GM21723 (cell line): ENCODE measurements at regions not wholly inside any gene's neighbourhood (a gene's known extent, or its start where the extent isn't known, plus 50 kb on each side); places are given as distances from the start of the nearest gene placed in this dataset.

Experiments
- ATAC-seq: cut with Tn5 transposase; IDR thresholded peaks from one replicate; pipeline ENCODE4 v1.9.1; 2021; ENCODE audit warnings: mild to moderate bottlenecking, moderate library complexity; ENCODE audit not compliant: unreplicated experiment

DNA sequence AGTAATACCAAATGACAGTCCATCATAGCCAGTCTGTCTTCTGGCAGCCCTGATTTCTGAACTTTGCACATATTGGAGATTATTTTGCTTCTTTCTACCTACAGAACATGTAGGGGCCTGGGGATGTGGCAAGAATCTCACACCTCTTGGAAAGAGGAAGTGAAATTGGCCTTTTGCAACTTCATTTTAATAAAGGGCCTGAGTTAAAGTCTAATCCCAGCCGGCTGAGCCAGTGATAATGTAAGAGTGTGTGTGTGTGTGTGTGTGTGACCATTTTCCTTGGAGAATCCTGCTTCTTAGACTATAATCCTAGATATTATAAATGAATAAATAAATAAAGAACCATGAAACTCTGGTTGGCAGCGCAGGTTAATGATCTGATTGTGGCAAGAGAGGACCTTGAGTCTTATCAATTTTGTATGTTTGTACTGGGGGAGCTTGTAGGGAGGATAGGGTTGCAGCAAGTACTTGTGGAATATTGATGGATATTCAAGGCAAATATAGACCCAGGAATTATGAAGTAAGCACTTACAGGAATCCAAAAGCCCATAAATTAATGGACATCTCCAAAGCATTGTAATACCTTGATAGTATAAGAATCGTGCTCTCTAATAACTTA, 233.2 kb upstream of the AMIGO2 start:
- ATAC-seq = peak; percentile 89

DNA sequence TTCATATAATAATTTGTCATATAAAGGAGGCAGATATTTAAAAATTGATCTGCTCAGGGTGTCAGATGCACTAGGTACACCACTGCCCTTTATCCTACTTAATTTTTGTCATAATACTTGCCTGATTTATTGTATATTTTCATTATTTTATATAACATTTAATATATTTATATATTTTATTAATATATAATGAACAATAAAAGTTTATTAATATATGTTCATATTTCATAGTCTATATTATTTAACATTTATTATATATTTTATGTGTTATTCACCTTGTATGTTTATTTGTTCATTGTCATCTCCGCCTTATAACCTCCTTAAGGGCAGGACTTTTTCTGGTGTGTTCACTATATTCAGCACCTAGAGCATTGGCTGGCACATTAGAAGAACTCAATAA, 232.4 kb upstream of the AMIGO2 start:
- no peak for ATAC-seq

DNA sequence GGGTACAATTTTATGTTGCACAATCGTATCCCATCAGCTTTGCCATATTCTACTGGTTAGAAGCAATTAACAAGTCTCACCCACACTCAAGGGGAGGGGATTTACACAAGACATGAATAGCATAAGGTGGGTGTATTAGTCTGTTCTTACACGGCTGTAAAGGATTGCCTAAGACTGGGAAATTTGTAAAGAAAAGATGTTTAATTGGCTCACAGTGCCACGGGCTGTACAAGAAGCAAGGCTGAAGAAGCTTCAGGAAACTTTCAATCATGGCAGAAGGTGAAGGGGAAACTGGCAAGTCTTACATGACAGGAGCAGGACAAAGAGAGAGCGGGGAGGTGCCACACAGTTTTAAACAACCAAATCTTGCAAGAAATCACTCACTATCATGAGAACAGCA, 231.8 kb upstream of the AMIGO2 start:
- no peak for ATAC-seq

DNA sequence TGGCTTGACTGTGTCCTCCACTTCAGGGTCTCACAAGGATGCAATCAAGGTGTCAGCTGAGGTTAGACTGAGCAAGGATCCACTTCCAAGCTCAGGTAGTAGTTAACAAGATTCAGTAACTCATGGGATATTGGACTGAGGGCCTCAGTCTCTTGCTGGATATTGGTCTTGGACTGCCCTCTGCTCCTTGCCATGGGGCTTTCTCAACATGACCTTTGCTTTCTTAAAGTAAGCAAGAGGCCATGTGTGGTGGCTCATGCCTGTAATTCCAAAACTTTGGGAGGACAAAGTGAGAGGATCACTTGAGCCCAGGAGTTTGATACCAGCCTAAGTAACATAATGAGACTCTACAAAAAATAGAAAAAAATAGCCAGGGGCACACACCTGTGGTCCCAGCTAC, 231.3 kb upstream of the AMIGO2 start:
- ATAC-seq = no peak

DNA sequence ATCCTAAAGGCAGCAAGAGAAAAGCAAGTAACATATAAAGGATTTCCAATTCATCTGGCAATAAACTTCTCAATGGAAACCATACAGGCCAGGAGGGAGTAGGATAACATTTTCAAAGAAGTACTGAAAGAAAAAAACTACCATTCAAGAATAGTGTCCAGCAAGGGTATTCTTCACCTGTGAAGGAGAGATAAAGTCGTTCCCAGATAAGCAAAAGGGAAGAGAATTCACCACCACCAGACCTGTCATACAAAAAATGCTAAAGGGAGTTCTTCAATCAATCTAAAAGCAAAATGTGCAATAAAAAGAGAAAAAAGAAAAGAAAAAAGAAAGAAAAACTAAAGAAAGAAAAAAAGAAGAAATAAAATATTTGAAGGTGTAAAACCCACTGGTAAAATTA, 228.9 kb upstream of the AMIGO2 start:
- ATAC-seq = no peak

DNA sequence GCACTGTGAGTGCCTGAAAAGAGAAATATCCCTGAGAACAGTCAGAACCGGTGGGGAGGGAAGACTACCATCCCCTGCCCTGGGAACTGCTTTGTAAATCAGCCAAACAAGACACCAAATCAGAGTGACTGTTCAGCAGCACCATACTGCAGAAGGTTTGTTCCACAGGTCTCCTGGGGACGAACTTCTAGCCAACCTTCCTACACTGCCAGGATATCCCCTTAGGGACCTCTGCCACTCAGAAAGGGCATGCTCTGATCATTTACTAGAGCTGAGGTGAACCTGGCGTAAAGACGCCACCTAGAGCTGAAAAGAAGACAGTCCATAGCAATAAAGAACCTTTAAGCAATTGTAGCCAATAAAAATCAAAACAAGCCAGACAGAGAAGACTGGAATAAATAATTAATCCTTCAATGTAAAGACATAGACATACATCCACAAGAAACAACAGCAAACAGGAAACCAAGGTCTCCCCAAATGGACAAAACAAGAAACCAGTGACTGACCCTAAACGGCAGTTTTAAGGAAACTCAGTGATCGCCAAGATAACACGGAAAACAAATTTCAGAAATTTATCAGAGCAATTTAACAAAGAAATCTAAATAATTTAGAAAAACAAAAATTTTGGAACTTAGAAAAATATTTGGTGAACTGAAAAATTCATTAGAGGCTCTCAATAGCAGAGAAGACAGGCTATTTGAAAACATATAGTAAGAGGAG, 228.1 kb upstream of the AMIGO2 start:
- ATAC-seq = peak; percentile 81

DNA sequence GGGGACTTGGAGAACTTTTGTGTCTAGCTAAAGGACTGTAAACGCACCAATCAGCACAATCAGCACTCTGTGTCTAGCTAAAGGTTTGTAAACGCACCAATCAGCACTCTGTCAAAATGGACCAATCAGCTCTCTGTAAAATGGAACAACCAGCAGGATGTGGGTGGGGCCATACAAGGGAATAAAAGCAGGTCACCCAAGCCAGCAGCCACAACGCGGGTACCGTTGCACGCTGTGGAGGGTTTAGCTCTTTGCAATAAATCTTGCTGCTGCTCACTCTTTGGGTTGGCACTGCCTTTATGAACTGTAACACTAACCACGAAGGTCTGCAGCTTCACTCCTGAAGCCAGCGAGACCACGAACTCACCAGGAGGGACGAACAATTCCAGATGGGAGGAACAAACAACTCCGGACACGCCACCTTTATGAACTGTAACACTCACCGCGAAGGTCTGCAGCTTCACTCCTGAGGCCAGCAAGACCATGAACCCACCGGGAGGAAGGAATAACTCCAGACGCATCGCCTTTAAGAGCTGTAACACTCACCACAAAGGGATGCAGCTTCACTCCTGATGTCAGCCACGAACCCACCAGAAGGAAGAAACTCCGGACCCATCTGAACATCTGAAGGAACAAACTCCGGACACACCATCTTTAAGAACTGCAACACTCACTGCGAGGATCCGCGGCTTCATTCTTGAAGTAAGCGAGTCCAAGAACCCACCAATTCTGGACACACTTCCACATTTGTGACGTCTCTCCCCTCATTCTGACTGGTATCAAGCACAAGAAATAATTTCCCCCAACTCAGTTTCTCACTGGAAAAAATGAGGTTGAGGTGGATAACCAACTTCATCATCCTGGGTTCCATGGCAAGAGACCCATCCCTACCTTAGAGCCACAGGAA, 227.3 kb upstream of the AMIGO2 start:
- peak; percentile 18 for ATAC-seq

DNA sequence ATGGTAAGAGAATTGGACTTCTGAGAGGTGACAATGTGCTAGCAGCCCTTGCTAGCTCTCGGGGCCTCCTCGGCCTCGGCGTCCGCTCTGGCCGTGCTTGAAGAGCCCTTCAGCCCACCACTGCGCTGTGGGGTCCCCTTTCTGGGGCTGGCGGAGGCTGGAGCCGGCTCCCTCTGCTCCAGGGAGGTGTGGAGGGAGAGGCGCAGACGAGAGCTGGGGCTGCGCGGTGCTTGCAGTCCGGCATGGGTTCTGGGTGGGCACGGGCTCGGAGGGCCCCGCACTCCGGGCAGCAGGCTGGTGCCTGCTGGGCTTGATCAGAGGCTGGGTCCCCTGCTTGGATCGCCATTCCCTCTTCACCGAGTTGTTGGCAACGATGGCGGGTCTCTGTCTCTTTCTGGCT, 226.4 kb upstream of the AMIGO2 start:
- ATAC-seq = no peak

DNA sequence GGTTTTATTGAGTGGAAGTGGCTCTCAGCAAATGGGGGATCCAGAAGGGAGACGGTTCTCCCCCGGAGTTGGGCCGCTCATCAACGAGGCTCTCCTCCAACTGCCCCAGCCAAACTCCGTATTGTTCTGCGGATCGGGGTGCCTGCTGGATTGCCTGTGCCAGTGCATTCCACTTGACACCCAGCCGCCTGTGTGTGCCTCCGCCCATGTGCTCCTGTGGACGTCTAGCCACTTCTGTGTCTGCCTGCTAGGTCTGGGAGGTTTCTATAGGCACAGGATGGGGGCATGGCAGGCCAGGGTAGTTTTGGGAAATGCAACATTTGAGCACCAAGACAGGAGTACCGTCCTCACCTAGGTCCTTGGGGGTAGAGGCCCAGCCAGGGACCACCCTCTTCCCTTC, 225.7 kb upstream of the AMIGO2 start:
- no peak for ATAC-seq

DNA sequence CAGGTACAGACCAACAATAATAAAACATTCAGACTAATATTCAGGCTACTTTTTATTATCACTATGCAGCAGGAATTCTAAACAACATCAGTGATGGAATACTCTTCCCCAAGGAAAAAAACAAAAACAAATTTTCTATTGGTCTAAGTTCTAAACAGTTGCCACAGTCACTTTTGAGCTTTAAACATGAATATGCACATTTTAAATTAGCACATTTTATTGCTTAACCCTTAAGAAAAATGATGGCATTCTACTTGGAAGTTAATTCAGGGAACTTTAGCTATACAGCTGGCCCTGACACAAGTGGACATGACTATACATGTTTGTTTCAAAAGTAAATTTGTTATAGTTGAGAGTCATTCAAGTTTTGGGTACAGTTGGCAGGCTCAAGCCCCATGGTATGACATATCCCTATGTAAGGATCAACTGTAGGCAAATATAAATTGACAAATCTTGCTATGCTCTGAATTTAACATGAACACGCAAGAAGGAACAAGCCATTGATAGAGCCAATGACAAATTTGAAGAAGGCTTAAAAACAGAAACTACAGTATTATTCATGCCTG, 224.3 kb upstream of the AMIGO2 start:
- ATAC-seq = no peak

DNA sequence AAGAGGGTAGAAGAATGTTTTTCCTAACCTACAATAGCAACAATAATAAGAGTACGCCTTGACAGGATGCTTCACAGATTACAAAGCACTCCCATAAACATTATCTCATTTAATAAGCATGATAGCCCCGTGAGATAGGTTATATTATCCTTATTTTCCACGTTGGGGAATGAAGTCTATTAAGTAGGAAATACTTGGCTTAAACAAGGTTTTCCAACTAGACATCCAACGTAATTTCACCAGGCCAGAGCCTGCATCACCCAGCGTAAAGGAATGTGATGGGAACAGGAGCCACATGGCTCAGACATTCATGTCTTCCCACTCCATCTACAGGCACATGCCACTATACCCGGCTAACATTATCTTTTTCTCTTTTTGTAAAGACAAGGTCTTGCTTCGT, 223.4 kb upstream of the AMIGO2 start:
- ATAC-seq = no peak

DNA sequence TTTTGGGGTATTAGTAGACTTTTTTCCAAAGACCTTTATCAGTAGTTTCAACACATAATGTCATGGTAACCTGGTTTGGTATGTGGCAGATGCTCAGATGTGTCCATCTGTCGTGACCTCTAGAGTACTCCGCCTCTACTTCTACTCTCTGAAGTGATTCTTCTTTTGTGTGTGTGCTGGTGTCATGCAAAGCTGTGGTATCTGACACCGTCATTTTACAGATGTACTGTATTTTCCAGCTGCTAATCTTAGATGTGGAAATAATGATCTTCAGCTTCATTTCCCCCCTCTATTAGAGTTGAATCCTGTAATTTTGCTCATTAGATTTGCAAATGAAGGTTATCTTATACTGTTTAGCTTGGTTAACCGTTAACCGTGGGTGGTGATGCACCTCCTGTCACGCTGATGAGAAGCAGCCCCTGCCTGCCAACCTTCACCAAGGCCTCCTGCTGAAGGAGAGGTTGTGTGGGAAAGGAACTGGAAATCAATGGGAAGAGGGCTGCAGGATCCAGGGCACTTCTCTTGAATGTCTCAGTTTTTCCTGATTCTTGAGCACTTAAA, 222.4 kb upstream of the AMIGO2 start:
- peak; percentile 71 for ATAC-seq

DNA sequence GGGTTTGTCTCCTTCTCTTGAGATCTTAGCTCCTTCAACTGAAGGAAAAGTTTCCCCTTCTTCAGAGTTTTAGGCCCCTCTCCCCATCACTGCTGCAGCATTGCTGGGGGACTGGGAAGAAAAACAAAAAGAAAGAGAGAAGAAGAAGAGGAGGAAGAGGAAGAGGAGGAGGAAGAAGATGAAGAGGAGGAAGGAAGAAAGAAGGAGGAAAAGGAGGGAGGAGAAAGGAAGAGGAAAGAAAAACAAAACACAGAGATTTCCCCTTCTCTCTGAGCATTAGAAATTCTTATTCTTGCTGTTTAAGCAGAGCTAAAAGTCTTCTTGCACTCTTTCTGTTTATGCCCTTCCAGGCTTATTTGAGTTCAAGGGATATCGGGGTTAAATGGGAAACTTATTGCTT, 219.8 kb upstream of the AMIGO2 start:
- no peak for ATAC-seq

DNA sequence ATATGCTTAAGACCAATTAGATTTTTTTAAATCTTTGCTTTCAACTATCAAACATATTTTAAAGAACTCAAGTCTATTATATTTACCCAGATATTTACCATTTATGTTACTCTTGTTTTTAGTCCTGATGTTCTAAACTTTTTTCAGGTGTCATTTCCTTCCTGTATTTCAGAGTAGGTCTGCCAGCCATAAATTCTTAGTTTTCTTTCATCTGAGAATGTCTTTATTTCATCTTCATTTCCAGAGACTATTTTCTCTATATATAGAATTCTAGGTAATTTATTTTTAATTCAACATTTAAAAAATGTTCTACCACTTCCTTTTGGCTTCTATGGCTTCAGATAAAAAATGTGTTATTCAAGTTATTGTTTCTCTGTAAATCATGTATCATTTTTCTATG, 218.2 kb upstream of the AMIGO2 start:
- ATAC-seq = no peak

DNA sequence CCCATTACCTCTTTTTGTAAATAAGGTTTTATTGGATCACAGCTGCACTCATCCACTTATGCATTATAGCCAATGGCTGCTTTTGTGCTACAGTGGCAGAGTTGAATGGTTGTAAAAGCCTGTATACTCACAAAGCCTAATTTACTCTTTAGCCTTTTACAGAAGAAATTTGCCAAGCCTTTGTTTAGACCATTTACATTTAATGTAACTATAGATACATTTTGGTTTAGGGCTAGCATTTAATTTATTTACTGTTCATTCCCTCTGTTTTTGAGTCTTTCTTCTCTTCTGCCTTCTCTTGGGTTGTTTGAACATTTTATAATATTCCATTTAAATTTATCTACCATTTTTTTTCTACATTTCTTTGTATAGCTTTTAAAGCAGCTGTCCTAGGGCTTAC, 217.1 kb upstream of the AMIGO2 start:
- ATAC-seq = no peak

DNA sequence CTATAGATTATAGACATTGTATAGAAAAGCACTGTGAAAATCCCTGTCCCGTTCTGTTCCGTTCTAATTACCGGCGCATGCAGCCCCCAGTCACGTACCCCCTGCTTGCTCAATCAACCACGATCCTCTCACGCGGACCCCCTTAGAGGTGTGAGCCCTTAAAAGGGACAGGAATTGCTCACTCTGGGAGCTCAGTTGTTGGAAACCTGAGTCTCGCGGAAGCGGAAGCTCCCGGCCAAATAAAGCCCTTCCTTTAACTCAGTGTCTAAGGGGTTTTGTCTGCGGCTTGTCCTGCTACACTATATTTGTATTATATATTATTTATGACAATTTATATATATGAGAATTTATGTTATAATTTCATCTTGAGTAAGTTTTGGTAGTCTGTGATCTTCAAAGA, 213.6 kb upstream of the AMIGO2 start:
- ATAC-seq = no peak

DNA sequence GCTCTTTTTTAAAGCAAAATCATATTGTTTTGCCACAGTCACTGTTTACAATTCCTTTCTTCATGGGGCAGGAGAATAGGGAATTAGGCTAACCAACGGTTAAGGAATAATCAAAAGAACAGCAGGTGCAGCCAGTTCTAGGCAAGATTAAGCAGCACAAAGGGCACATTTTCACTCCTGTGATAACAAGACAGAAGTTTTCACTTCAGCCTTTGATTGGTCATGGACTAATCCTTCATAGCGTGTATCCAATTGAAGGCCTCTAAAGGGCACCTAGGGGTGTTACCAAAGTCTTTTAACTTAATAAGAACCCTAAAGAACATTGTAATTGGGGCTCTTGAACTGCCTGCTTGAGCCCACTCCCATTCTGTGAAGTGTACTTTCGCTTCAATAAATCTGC, 206.9 kb upstream of the AMIGO2 start:
- no peak for ATAC-seq
